ENCODE measurements at regions not wholly inside any gene's neighbourhood (a gene's known extent, or its start where the extent isn't known, plus 50 kb on each side); places are given as distances from the start of the nearest gene placed in this dataset.

DNA sequence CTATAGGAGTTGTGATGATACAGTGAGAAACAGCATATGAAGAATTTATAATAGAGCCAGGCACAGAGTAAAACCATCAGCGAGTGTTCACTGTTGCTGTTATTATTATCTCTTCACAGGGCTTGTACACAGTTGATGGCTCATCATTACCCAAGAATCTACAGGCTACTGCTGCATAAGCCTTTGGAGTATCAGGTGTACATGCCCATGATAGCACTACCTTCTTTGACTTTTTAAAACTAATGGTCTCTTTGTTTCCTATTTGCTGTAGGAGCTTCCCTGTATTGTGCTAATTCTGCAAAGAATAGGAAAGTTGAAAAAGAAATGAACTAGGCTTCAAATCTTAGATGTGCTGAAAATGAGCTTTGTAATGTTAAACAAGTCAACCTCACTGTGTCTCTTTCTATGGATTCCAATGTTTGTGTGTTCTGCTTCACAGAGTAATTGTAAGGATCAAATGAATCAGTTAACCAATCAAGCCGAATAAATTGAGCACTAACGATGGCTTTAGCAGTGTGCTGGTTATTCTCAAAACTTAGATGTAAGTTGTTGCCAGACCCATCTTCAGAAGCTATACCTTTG is 138.8 kb downstream of the TUSC7 start:
- no peak for ATAC-seq

DNA sequence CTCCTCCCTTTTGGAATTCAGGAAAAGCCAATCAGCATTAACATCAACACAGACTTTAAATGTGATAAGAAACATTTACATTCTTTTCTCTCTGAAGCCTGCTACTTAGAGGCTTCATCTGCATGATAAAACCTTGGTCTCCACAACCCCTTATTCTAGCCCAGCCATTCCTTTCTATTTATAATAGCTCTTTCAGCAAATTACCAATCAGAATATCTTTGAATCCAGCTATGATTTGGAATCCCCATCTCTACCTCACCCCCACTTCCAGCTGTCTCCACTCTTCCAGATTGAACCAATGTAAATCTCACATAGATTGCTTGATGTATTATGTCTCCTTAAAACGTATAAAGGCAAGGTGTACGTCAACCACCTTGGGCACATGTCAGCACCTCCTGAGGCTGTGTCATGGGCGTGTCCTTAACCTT is 139.7 kb downstream of the TUSC7 start:
- ATAC-seq = no peak

More for the DNA sequence above, 138.8 kb downstream of the TUSC7 start:
- no peak for DNase-seq

GRCh38 chr3:116852803-116853202 is 143.2 kb downstream of the TUSC7 start:
- ATAC-seq = no peak
- DNase-seq = no peak

More for the DNA sequence above, 139.7 kb downstream of the TUSC7 start:
- DNase-seq = no peak

GRCh38 chr3:116863270-116863770 is 153.7 kb downstream of the TUSC7 start:
- ATAC-seq (no peak), DNase-seq (no peak)

- ATAC-seq (no peak), DNase-seq (no peak)
These were observed 154.4 kb downstream of the TUSC7 start for GRCh38 chr3:116863822-116864589.

GRCh38 chr3:116864590-116864927 is 155.0 kb downstream of the TUSC7 start:
- ATAC-seq = no peak
- no peak for DNase-seq

- ATAC-seq (no peak), DNase-seq (no peak)
These were observed 160.8 kb downstream of the TUSC7 start for GRCh38 chr3:116870379-116870778.

DNA sequence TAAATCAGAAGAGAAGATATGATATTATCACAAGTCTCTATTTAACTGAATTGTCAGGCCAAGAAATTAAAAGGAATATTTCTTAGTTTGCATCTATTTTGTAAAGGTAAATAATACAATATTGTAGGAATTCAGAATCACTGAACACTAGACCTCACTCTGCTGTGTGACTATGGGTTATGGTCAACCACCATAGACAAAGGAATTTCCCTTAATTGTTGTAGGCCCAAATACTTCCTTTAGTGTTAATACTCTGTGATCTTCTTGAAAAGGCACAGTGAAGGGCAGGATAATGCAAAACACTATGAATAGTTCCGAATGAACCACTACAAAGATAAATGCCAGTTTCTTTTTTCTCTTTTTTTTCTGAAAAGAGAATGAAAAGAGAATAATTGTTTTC is 162.3 kb downstream of the TUSC7 start:
- DNase-seq (no peak), ATAC-seq (no peak)

DNA sequence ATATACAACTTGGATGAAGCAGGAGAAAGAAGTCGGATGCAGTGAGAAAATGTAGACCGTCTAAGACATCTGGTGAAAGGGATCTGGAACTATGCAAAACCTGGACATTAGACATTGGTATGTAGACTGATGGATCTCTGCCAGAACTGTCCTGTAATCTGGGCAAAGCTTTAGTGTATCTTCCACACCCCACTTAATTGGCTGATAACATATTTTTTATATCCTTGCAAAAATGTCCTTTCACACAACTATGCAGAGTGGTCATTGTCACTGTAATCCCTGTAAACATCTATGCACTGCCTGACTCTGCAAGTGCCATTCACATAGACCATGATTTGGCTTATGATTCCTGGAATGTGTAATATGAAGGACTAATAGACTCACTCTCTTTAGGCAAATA is 163.1 kb downstream of the TUSC7 start:
- DNase-seq (no peak), ATAC-seq (no peak)

GRCh38 chr3:116873142-116873541 is 163.6 kb downstream of the TUSC7 start:
- DNase-seq (no peak), ATAC-seq (no peak)

GRCh38 chr3:116877968-116878367 is 168.4 kb downstream of the TUSC7 start:
- DNase-seq (no peak), ATAC-seq (no peak)

- ATAC-seq = no peak
- no peak for DNase-seq
These were observed 176.8 kb downstream of the TUSC7 start for GRCh38 chr3:116886202-116886893.

- no peak for ATAC-seq
- DNase-seq = no peak
These were observed 186.5 kb downstream of the TUSC7 start for GRCh38 chr3:116896116-116896515.

- no peak for DNase-seq
- no peak for ATAC-seq
These were observed 187.8 kb downstream of the TUSC7 start for GRCh38 chr3:116897382-116897781.

- DNase-seq (no peak), ATAC-seq (no peak)
These were observed 189.7 kb downstream of the TUSC7 start for GRCh38 chr3:116899253-116899652.

DNA sequence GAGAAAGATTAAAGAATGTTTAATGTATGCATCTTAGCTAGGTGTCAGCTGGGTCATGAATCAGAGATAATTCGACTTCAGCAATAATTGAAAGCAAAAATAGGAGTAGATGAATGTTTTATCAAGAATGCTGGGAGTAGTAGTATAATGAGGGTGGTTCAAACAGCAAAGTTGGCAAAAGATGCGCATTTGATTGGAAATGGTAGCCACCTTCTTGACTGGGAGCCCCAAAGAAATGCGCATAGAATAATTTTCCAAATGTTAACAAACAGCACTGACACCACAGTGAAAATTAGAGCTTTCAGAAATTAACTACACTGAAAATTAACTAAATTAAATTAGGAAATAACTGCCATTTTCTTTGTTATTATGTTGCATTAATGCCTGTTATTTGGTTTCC is 195.8 kb downstream of the TUSC7 start:
- DNase-seq = no peak
- ATAC-seq = no peak

DNA sequence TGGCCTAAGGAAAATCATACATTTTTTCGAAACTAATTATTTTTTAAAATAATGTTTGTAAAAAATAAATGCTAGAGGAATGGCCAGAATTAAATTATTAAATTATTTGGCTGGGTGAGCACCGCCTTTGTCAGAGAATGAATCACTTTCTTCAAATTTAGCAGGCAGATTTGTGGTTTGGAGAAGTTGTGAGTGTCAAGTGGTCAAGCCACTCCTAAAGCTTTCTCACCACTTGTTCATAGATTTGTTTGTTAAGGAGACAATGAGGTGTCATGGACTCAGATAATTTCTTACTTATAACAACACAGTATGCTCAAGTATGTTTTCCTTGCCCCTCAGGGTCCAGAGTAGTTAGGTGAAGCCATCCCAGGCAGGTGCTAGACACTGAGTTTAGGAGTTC is 196.2 kb downstream of the TUSC7 start:
- no peak for ATAC-seq
- DNase-seq = no peak

DNA sequence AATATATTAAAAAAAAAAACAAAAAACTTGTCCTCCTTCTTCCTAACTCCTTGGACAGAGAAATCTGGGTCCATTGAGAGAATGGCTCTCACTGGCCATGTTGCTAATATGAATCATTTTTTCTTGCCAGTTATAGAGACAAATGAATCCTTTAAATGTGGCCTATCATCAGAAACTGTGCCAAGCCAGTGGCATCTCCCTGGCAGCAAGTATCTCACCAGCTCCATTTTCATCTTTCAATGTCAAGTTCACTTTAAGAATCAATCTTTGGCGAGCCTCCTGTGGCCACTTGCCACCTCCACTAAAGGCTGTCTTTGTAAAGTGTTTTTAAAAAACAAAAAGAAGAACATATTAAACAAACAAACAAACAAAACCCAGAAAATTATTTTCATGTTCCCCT is 202.5 kb downstream of the TUSC7 start:
- ATAC-seq = no peak
- no peak for DNase-seq

DNA sequence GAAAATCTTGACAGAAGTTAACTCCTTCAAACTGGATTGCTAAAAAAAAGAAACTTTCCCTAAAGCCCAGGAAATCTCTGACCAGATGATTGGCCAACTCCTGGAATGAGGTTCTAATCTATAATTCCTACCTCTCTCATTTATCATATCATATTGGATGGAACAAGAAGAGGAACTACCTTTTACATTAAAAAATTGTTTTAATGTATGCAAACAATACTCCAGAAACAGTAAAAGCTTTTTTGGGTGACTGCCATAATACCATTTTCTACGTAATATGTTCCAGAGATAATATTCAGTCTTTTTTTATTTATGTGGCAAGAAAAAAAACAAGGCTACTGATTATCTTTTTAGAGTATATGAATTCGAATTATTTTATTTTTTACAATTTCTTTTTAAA is 204.4 kb downstream of the TUSC7 start:
- ATAC-seq (no peak), DNase-seq (no peak)

GRCh38 chr3:116916836-116917235 is 207.3 kb downstream of the TUSC7 start:
- DNase-seq (no peak), ATAC-seq (no peak)

DNA sequence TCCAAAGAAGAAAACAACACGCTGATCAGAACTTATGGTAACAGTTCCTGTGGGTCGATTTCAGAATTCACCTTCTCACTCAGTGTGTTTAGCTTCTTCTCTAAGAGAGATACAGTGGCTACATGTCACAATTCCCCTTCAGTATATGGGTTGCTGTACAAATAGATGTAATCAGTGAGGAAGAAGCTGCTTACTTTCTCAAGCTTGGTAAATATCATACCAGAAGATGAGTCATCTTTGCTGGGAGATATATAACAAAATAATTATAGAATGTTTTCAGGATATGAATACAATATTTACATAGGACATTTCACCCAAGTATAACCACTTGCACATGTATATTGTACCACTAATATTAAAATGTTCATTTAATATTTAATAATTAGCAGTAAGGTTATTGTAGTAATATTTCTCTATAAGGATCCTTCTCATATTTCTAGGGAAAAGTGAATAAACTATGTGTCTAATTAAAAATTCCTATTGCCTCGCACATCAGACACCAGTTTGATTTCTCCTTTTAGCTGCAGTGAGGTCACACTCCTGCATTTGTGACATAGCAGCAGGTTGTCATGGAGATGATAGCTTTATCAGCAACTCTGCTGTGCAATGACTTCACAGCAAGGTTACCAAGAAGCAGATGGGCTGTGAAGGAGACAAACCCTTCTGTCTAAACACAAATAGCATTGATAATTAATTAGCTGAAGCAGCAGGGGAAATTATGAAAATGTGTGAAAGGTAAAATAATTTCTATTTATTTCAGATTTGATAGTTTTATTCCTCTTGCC is 211.4 kb downstream of the TUSC7 start:
- DNase-seq (no peak), ATAC-seq (no peak)

DNA sequence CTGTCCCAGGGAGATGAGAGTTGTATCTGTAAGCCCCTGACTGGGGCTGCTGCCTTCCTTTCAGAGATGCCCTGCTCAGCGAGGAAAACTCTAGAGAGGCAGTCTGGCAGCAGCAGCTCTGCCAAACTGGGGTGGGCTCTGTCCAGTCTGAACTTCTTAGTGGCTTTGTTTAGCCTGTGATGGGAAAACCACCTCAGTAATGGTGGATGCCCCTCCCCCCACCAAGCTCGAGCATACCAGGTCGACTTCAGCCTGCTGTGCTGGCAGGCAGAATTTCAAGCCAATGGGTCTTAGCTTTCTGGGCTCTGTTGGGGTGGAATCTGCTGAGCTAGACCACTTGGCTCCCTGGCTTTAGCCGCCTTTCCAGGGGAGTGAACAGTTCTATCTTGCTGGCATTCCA is 218.3 kb downstream of the TUSC7 start:
- no peak for DNase-seq
- ATAC-seq = no peak
